Nucleus accumbens (tissue), 56 donors: ENCODE measurements at regions not wholly inside any gene's neighbourhood (a gene's known extent, or its start where the extent isn't known, plus 50 kb on each side); places are given as distances from the start of the nearest gene placed in this dataset.

Experiments
- DNase-seq, 56 donors: peaks; one replicate each; lab custom pipeline; 2025; lab: John Stamatoyannopoulos, UW

GRCh38 chr7:18352339-18353255 lies 143.0 kb upstream of the HDAC9 start:
- peak in 26 of 56 donors; percentile 1 to 74 (median 18) for DNase-seq

GRCh38 chr7:18353339-18353738 lies 142.2 kb upstream of the HDAC9 start:
- no peak for DNase-seq

GRCh38 chr7:18354108-18355085 lies 141.2 kb upstream of the HDAC9 start:
- DNase-seq, result no peak

- DNase-seq, result peak in 1 of 56 donors; percentile 4
These were observed 139.3 kb upstream of the HDAC9 start for GRCh38 chr7:18356191-18356645.

- no peak for DNase-seq
These were observed 137.9 kb upstream of the HDAC9 start for GRCh38 chr7:18357691-18358090.

- DNase-seq, result no peak
These were observed 133.8 kb upstream of the HDAC9 start for GRCh38 chr7:18361756-18362155.

GRCh38 chr7:18363751-18364380 lies 131.7 kb upstream of the HDAC9 start:
- no peak for DNase-seq

- no peak for DNase-seq
These were observed 131.2 kb upstream of the HDAC9 start for GRCh38 chr7:18364396-18364795.

GRCh38 chr7:18366394-18366793 lies 129.2 kb upstream of the HDAC9 start:
- DNase-seq, result no peak

- no peak for DNase-seq
These were observed 126.5 kb upstream of the HDAC9 start for GRCh38 chr7:18369011-18369410.

GRCh38 chr7:18370633-18371032 lies 124.9 kb upstream of the HDAC9 start:
- DNase-seq, result no peak

GRCh38 chr7:18378989-18379605 lies 116.5 kb upstream of the HDAC9 start:
- no peak for DNase-seq

GRCh38 chr7:18384491-18385143 lies 110.9 kb upstream of the HDAC9 start:
- no peak for DNase-seq

GRCh38 chr7:18386607-18387006 lies 108.9 kb upstream of the HDAC9 start:
- no peak for DNase-seq

GRCh38 chr7:18387191-18387735 lies 108.3 kb upstream of the HDAC9 start:
- peak in 1 of 56 donors; percentile 7 for DNase-seq

- DNase-seq, result no peak
These were observed 105.0 kb upstream of the HDAC9 start for GRCh38 chr7:18390535-18390907.

GRCh38 chr7:18393465-18394118 lies 102.0 kb upstream of the HDAC9 start:
- no peak for DNase-seq

GRCh38 chr7:18395868-18396267 lies 99.7 kb upstream of the HDAC9 start:
- DNase-seq, result no peak

GRCh38 chr7:18396953-18397352 lies 98.6 kb upstream of the HDAC9 start:
- no peak for DNase-seq
